ENCODE measurements at regions not wholly inside any gene's neighbourhood (a gene's known extent, or its start where the extent isn't known, plus 50 kb on each side); places are given as distances from the start of the nearest gene placed in this dataset.
"Not testable (repeated sequence)": the region's sequence is repeated elsewhere in the genome, so short reads cannot be mapped to it uniquely, and the experiment has no call there.

GRCh38 chr10:131567279-131568162 lies 256.0 kb upstream of the TCERG1L start:
- DNase-seq: no peak

GRCh38 chr10:131568866-131569265 lies 257.3 kb upstream of the TCERG1L start:
- no peak for DNase-seq

DNA sequence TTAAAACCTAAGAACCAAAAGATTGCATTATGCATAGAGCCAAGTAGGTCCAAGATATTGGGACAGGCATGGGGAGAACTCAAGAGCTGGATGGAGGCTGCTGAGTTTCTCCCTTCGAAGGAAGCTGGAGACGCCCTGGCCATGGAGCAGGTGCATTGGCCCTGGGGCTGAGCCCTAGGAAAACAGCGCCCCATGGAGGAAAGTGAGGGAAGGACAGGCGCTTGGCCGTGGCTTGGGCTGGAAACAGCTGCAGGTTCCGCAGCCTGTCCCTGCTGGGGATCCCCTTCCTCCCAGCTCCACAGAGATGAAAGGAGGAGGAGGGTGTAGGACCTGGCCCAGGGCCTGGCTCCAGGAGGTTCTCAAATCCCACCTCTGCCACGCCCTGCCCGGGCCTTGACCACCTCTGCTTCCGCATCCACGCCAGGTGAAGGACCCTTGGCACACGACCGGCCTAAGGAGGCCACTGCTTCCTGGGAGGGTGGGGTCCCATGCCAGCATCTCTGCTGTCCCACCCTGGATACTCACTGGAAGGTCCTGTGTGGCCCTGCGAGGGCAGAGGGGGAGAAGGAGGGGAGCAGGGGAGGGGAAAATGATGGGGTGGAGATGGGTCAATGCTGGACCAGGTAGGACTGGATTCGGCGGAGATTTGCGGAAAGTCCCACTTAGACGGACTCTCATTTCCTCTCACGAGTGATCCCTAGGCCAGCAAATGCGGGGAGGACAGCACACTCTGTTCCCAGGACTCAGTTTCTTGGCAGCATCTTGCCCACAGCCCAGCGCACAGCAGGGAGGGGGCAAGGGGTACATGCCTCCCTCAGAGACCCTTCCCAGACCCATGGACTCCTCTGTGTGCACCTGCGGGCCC lies 258.6 kb upstream of the TCERG1L start:
- peak; percentile 54 for DNase-seq

GRCh38 chr10:131570716-131571307 lies 259.3 kb upstream of the TCERG1L start:
- DNase-seq: no peak

DNA sequence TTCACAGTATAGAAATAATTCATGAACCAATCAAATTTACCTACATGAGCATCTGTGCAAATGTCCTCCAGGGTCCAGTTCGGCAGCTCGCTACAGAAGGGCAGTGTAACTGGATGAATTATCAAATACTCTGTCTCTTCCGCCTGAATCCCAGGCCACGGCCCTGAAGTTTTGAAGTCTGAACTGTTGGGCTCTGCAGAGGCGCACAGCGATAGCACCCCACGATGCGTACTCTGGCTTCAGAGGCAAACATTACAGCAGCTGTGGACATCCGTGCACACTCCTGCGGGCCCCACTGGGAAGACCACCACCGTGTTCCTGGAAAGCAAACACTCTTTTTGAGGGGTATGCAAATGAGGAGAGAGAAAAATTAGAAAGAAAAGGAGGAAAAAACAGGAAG lies 259.8 kb upstream of the TCERG1L start:
- no peak for DNase-seq

- no peak for DNase-seq
These were observed 260.3 kb upstream of the TCERG1L start for GRCh38 chr10:131571865-131572264.

DNA sequence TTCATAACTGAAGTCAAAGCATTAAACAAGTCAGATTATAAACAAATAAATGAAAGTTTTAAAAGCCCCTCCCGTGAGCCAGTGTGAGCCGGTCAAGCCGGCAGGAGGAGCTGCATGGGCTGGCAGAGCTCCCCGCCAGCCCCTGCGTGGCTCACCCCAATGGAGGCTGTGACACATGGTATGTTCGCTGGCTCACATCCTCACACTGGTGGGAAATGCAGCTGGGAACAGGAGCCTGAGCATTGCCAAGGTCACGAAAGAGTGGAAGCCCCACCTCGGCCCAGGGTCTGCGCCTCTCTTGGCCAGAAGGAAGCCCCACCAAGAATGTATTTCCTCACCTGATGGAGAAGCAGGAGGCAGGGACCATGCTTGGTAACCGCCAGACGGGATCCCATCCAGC lies 261.7 kb upstream of the TCERG1L start:
- no peak for DNase-seq

DNA sequence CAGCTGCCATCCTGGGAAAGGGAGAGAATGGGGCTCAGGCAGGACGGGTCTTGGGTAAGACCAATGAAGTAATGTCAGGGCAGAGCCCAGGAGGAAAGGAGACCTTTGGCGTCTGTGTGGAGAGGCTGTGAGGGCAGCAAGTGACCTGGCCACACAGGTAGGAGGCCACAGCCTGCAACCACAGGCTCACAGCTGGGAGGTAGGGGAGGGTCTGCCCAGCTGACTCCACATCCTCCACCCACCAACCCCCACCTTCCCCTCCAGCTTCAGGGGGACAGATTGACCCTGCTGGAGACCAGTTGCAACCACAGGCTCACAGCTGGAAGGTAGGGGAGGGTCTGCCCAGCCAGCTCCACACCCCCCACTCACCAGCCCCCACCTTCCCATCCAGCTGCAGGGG lies 262.2 kb upstream of the TCERG1L start:
- DNase-seq: no peak

DNA sequence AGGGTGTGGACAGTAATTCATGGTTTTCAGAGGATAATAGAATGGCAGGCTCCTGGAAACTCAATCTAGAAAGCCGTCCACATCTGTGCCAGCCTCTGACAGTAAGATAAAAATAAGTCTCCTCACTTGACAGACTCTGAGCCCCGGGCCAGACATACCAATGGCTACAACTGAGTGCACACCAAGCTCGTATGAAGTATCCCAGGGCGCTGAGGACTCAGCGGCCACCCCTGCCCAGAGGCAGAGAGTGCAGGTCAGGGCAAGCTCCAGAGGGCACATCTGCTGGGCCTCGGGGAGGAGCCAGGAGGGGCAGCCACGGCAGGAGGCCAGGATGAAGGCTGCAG lies 262.8 kb upstream of the TCERG1L start:
- DNase-seq: no peak

DNA sequence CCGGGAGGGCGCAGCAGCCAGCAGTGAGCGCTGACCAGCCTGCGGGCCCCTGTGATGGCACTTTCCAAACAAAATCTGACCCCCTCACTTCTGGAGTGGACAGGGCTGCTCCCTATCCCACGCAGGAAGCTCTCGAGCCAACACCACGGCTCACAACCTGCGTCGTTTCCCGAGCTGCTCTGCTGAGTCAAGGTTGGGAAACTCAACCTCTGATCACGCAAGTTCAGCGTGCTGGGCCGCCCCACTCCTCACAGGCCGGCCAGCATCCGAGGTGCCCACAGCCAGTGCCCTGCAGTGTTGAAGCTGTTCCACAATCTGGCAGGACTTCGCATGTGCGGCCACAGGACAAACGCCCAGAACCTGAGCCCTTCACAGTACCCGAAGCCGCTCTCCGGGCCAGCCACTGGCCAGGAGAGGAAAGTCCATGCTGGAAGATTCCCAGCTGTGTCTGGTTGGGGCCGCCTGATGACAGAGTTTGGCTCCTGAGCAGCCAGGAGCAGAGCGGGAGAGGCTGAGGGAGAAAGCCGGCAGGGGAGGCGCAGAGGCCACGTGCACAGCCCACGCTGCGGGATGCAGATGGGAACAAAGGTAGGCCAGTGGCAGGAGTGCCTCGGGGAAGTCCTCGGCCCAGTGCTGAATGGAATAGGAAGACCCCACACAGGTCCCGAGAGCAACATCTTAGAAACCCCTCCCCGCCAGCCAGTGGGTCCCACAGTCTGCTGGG lies 263.3 kb upstream of the TCERG1L start:
- DNase-seq: no peak

- no peak for DNase-seq
These were observed 264.4 kb upstream of the TCERG1L start for GRCh38 chr10:131575877-131576276.

GRCh38 chr10:131576341-131577177 lies 265.0 kb upstream of the TCERG1L start:
- DNase-seq: no peak

GRCh38 chr10:131577178-131577555 lies 265.6 kb upstream of the TCERG1L start:
- no peak for DNase-seq

DNA sequence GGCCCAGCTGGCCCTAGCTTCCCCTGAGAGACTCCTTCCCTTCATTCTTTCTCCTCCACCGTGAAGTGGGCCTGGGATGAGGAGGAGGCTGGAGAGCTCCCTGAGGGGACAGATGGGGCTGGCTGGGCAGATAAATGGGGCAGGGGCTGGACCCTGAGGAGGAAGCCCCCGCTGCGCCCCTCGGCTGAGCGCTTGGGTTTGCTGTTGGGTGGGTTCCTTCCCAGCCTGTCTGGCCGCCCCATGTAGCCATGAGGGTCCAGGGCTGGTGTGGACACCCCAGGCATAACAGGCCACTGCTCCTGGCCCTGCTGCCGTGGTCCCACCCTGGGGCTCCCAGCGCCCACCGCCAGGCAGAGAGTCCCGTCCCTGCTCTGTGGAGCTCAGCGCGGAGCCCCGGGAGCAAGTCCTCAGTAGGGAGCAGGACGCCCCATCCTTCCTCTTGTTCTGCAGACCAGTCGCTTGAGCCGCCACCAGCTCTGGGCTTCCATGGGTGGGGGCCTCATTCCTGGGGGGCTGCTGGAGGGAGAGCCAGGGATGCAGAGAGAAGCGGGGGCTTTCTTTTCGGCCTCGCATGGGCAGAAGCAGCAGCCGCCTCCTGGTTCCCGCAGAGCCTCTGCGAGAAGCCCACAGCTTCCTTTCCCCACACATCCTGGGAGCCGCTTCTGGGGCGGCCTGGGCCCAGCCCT lies 266.4 kb upstream of the TCERG1L start:
- no peak for DNase-seq

GRCh38 chr10:131578472-131578970 lies 267.0 kb upstream of the TCERG1L start:
- DNase-seq: no peak

DNA sequence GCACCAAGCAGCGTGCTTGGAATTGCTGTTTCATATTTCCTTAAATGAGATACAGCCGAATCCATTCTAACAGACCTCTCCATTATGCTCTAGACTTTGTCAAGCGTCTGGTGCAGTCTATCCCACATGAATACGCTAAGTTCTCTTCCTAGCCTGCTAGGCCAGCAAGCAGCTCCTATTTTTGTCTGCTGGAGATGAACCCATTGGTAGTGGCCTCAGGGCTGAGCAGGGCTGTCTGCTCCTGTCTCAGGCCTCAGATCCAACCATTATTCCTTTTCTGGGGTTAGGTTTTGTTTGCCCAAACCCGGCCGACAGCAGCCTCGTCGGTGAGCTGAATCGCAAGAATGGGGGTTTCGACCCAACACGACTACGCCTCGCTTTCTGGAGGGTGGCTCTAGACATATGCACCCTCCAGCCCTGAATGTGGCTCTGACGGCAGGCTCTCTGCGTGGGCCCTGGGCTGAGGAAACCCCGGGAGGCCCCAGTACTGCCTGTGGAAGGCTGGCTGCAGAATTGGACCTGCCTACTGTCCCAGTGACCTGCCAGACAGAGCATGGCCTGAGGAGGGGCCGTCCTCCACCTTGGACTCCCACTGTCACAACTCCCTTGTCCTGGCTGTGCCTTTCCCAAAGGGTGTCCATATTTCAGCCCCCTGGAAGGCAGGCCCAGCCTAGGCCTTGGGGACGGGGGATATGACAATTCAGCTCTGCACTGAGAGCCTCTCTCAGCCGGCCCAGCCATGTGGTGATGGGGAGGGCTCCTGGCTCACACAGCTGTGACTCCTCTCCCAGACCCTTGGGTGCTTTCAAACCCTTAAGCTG lies 267.9 kb upstream of the TCERG1L start:
- DNase-seq: no peak

- peak; percentile 66 for DNase-seq
These were observed 268.6 kb upstream of the TCERG1L start for GRCh38 chr10:131580076-131580652.

DNA sequence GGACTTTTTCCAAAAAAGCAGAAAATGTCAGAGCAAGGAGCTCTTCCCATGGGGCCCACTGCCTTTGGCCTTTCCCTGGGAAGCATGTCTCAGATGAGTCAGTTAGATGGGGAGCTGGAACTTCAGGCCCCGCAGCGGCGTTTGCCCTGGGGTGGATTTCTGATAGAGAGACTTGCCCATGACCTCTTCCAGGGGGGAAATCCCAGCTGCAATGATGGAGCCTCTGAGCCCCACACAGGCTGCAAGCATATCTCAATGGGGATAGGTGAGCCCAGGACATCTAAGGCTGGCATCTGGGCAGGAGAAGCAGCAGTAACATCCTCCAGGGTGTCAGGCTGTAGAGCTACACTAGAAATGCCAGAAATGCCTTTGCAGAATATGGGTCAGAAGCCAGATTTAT lies 269.2 kb upstream of the TCERG1L start:
- no peak for DNase-seq

DNA sequence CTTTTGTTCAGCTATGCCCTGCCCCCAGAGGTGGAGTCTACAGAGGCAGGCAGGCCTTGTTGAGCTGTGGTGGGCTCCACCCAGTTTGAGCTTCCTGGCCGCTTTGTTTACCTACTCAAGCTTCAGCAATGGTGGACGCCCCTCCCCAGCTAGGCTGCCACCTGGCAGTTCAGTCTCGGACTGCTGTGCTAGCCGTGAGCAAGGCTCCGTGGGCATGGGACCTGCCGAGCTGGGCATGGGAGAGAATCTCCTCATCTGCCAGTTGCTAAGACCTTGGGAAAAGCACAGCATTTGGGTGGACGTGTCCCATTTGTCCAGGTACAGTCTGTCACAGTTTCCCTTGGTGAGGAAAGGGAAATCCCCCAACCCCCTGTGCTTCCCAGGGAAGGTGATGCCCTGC lies 270.0 kb upstream of the TCERG1L start:
- DNase-seq: not testable (repeated sequence)

- DNase-seq: no peak
These were observed 272.8 kb upstream of the TCERG1L start for GRCh38 chr10:131584287-131584686.

Data from eye (tissue), 1 donor.